HG03469 (cell line): ENCODE measurements at regions not wholly inside any gene's neighbourhood (a gene's known extent, or its start where the extent isn't known, plus 50 kb on each side); places are given as distances from the start of the nearest gene placed in this dataset.

Experiments used
- ATAC-seq: cut with Tn5 transposase; IDR thresholded peaks from one replicate; pipeline ENCODE4 v1.9.1; 2021; ENCODE audit warnings: mild to moderate bottlenecking, moderate library complexity, moderate number of reproducible peaks; ENCODE audit not compliant: unreplicated experiment

GRCh38 chr9:71590362-71590761 is 178.0 kb downstream of the CEMIP2 start:
- ATAC-seq: no peak

GRCh38 chr9:71589612-71590011 is 178.7 kb downstream of the CEMIP2 start:
- ATAC-seq: no peak

GRCh38 chr9:71587576-71588362 is 180.5 kb downstream of the CEMIP2 start:
- ATAC-seq: no peak

GRCh38 chr9:71583792-71584191 is 184.5 kb downstream of the CEMIP2 start:
- ATAC-seq: no peak

- ATAC-seq: no peak
Observed at GRCh38 chr9:71582347-71582746, 186.0 kb downstream of the CEMIP2 start.

- ATAC-seq: no peak
Observed at GRCh38 chr9:71581101-71581500, 187.2 kb downstream of the CEMIP2 start.

GRCh38 chr9:71571186-71571585 is 197.1 kb downstream of the CEMIP2 start:
- no peak for ATAC-seq

GRCh38 chr9:71567890-71568289 is 200.4 kb downstream of the CEMIP2 start:
- no peak for ATAC-seq

GRCh38 chr9:71562140-71562539 is 206.2 kb downstream of the CEMIP2 start:
- ATAC-seq: no peak

GRCh38 chr9:71557310-71557709 is 211.0 kb downstream of the CEMIP2 start:
- no peak for ATAC-seq

- no peak for ATAC-seq
Observed at GRCh38 chr9:71552480-71552879, 215.8 kb downstream of the CEMIP2 start.

- peak; percentile 87 for ATAC-seq
Observed at GRCh38 chr9:71549023-71549422, 219.3 kb downstream of the CEMIP2 start.

- no peak for ATAC-seq
Observed at GRCh38 chr9:71544464-71544863, 223.8 kb downstream of the CEMIP2 start.

- ATAC-seq: no peak
Observed at GRCh38 chr9:71541436-71541835, 226.9 kb downstream of the CEMIP2 start.

- ATAC-seq: no peak
Observed at GRCh38 chr9:71524996-71525580, 243.2 kb downstream of the CEMIP2 start.

GRCh38 chr9:71524516-71524915 is 243.8 kb downstream of the CEMIP2 start:
- no peak for ATAC-seq

- ATAC-seq: no peak
Observed at GRCh38 chr9:71521132-71521531, 247.2 kb downstream of the CEMIP2 start.

- ATAC-seq: no peak
Observed at GRCh38 chr9:71519098-71519696, 249.1 kb downstream of the CEMIP2 start.

GRCh38 chr9:71518045-71518827 is 250.1 kb downstream of the CEMIP2 start:
- no peak for ATAC-seq

GRCh38 chr9:71515626-71516025 is 252.7 kb downstream of the CEMIP2 start:
- no peak for ATAC-seq

- ATAC-seq: no peak
Observed at GRCh38 chr9:71515107-71515506, 253.2 kb downstream of the CEMIP2 start.
